Fibroblast of lung (primary cell): ENCODE measurements at regions not wholly inside any gene's neighbourhood (a gene's known extent, or its start where the extent isn't known, plus 50 kb on each side); places are given as distances from the start of the nearest gene placed in this dataset.

Experiments
- EZH2 ChIP-seq: IDR thresholded peaks from 2 replicates; pipeline ENCODE4 v1.5.1; 2012; ENCODE audit warnings: low read length, control low read depth, mild to moderate bottlenecking; ENCODE audit errors: missing control alignments
- TF ChIP-seq, protein P1 (sequence below), 2 donors: IDR thresholded peaks in 1 of 2; conservative IDR thresholded peaks in 1 of 2; 1 replicate in 1 of 2; 2 replicates in 1 of 2; pipeline ENCODE4 v1.5.1; 2011 to 2012; ENCODE audit warnings: low read length in 2 of 2, control low read depth in 1 of 2, inconsistent platforms in 1 of 2, low read depth in 1 of 2, mild to moderate bottlenecking in 1 of 2

DNA sequence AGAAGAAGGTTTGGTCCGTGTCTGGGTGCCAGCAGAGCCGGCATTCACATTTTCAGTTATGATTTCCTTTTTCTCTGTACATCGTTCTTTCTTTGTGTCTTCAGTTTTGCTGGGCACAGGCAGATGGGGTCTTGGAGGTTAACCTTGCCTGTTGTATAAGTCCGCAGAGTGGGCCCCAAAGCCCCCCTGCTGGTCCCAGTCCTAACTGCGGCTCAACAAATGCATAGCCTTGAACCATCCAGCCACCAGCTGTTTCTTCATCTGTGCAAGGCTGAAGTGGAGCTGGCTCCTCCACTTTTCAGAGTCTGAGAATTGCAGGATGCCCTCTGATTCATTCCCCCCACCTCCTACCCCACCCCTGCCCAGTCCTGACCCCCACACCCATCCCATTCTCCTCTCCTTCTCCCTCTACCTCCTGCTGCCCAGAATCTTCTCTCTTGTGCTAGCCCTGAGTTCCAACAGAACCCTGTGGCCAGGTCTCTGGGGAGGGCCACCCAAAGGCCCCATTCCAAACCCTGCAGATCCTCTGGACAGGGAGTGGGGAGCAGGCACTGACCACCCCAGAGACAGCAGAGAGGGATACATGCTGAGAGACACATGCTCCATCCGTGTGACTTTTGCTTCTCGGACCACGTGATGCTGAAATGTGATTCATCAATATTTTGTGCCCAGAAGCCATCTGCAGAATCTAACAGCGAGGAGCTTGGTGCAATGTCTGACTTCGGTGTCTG is 386.5 kb upstream of the SULF2 start:
- TF ChIP-seq, protein P1, sequence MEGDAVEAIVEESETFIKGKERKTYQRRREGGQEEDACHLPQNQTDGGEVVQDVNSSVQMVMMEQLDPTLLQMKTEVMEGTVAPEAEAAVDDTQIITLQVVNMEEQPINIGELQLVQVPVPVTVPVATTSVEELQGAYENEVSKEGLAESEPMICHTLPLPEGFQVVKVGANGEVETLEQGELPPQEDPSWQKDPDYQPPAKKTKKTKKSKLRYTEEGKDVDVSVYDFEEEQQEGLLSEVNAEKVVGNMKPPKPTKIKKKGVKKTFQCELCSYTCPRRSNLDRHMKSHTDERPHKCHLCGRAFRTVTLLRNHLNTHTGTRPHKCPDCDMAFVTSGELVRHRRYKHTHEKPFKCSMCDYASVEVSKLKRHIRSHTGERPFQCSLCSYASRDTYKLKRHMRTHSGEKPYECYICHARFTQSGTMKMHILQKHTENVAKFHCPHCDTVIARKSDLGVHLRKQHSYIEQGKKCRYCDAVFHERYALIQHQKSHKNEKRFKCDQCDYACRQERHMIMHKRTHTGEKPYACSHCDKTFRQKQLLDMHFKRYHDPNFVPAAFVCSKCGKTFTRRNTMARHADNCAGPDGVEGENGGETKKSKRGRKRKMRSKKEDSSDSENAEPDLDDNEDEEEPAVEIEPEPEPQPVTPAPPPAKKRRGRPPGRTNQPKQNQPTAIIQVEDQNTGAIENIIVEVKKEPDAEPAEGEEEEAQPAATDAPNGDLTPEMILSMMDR (conservative IDR thresholded peaks at IDR 0.05 in 1 of 2, IDR thresholded peaks at IDR 0.05 in 1 of 2; ENCODE audit: low read depth in 1 of 2, low read length in 2 of 2) = no peak
- no peak for TF ChIP-seq EZH2
